NK-92 treated with Interleukin-12 subunit alpha and Interleukin-12 subunit beta, amount 100 ng/mL, for 24 hours (cell line): ENCODE measurements at regions not wholly inside any gene's neighbourhood (a gene's known extent, or its start where the extent isn't known, plus 50 kb on each side); places are given as distances from the start of the nearest gene placed in this dataset.
"Not testable (repeated sequence)": the region's sequence is repeated elsewhere in the genome, so short reads cannot be mapped to it uniquely, and the experiment has no call there.

ENCODE experiments used
- DNase-seq: peaks from one replicate; lab custom pipeline; 2025; lab: John Stamatoyannopoulos, UW

- DNase-seq = not testable (repeated sequence)
These were observed 101.7 kb upstream of the ZNF337 start for GRCh38 chr20:25798174-25798993.

GRCh38 chr20:25797062-25797461, 100.4 kb upstream of the ZNF337 start:
- not testable (repeated sequence) for DNase-seq

- DNase-seq = not testable (repeated sequence)
These were observed 80.6 kb upstream of the ZNF337 start for GRCh38 chr20:25777241-25777640.

- not testable (repeated sequence) for DNase-seq
These were observed 78.1 kb upstream of the ZNF337 start for GRCh38 chr20:25774711-25775110.

GRCh38 chr20:25774203-25774602, 77.5 kb upstream of the ZNF337 start:
- not testable (repeated sequence) for DNase-seq

- DNase-seq = not testable (repeated sequence)
These were observed 75.8 kb upstream of the ZNF337 start for GRCh38 chr20:25772437-25772836.

- not testable (repeated sequence) for DNase-seq
These were observed 75.2 kb upstream of the ZNF337 start for GRCh38 chr20:25771818-25772217.

- DNase-seq = no peak
These were observed 64.9 kb upstream of the ZNF337 start for GRCh38 chr20:25761596-25761995.

GRCh38 chr20:25761046-25761445, 64.4 kb upstream of the ZNF337 start:
- not testable (repeated sequence) for DNase-seq

GRCh38 chr20:25750765-25751696, 54.4 kb upstream of the ZNF337 start:
- no peak for DNase-seq

GRCh38 chr20:25750220-25750764, 53.6 kb upstream of the ZNF337 start:
- no peak for DNase-seq

GRCh38 chr20:25749649-25750048, 53.0 kb upstream of the ZNF337 start:
- no peak for DNase-seq
